GM23338 (cell line): ENCODE measurements at regions not wholly inside any gene's neighbourhood (a gene's known extent, or its start where the extent isn't known, plus 50 kb on each side); places are given as distances from the start of the nearest gene placed in this dataset.

Source experiments
- ATAC-seq: fragments of 200-7000 bp; cut with Tn5 transposase; 3 replicates; pipeline ENCODE4 v1.9.1; 2020
- DNase-seq: peaks from one replicate; pipeline ENCODE4 v3.0.0-alpha.2; 2015; ENCODE audit warnings: low spot score
- H2AFZ ChIP-seq: fragments of 200-600 bp; sonication (generic); 2 replicates; pipeline ENCODE4 v1.8.0; 2016; ENCODE audit warnings: antibody characterized with exemption, mild to moderate bottlenecking, moderate library complexity
- H3F3A ChIP-seq: fragments of 200-600 bp; sonication (generic); replicated peaks from 2 replicates; pipeline ENCODE4 v1.8.0; 2017; ENCODE audit warnings: antibody characterized with exemption, mixed run types, low read depth
- H3K27ac ChIP-seq: fragments of 200-600 bp; sonication (generic); 2 replicates; pipeline ENCODE4 v1.6.1; 2016; ENCODE audit warnings: low read depth
- H3K27me3 ChIP-seq: fragments of 200-600 bp; sonication (generic); 2 replicates; pipeline ENCODE4 v1.8.0; 2016; ENCODE audit warnings: mild to moderate bottlenecking, mixed run types, moderate library complexity; ENCODE audit not compliant: insufficient read depth
- H3K36me3 ChIP-seq: fragments of 200-600 bp; sonication (generic); 2 replicates; pipeline ENCODE4 v1.8.0; 2016; ENCODE audit warnings: mild to moderate bottlenecking; ENCODE audit not compliant: insufficient read depth
- H3K4me1 ChIP-seq: fragments of 200-600 bp; sonication (generic); 2 replicates; pipeline ENCODE4 v1.8.0; 2016; ENCODE audit warnings: mild to moderate bottlenecking, moderate library complexity; ENCODE audit not compliant: insufficient read depth
- H3K4me2 ChIP-seq: fragments of 200-600 bp; sonication (generic); 2 replicates; pipeline ENCODE4 v1.7.1; 2017; ENCODE audit warnings: mixed run types
- H3K4me3 ChIP-seq: fragments of 200-600 bp; sonication (generic); 2 replicates; pipeline ENCODE4 v1.6.1; 2016; ENCODE audit warnings: mixed run types
- H3K79me2 ChIP-seq: fragments of 200-600 bp; sonication (generic); replicated peaks from 2 replicates; pipeline ENCODE4 v1.8.0; 2017; ENCODE audit warnings: mild to moderate bottlenecking; ENCODE audit not compliant: insufficient read depth
- H3K9me2 ChIP-seq: fragments of 200-600 bp; sonication (generic); 2 replicates; pipeline ENCODE4 v1.8.0; 2017; ENCODE audit not compliant: insufficient read depth
- H4K20me1 ChIP-seq: fragments of 200-600 bp; sonication (generic); replicated peaks from 2 replicates; pipeline ENCODE4 v1.8.0; 2017; ENCODE audit warnings: mild to moderate bottlenecking; ENCODE audit not compliant: insufficient read depth
- H3K27ac Mint-ChIP-seq: 2 replicates; pipeline ENCODE4 v1.8.0; 2020; ENCODE audit warnings: inconsistent platforms, mild to moderate bottlenecking, moderate library complexity, mixed read lengths
- H3K27me3 Mint-ChIP-seq: 3 replicates; pipeline ENCODE4 v1.8.0; 2022; ENCODE audit warnings: low read depth, mild to moderate bottlenecking, moderate library complexity, mixed read lengths, inconsistent platforms; ENCODE audit not compliant: insufficient read depth, poor library complexity
- H3K36me3 Mint-ChIP-seq: 3 replicates; pipeline ENCODE4 v1.8.0; 2021; ENCODE audit warnings: low read depth, mild to moderate bottlenecking, inconsistent platforms, moderate library complexity, mixed read lengths
- H3K4me1 Mint-ChIP-seq: 3 replicates; pipeline ENCODE4 v1.8.0; 2020; ENCODE audit warnings: mild to moderate bottlenecking, inconsistent platforms, mixed read lengths
- H3K4me3 Mint-ChIP-seq: 3 replicates; pipeline ENCODE4 v1.8.0; 2021; ENCODE audit warnings: moderate library complexity, mild to moderate bottlenecking, inconsistent platforms, mixed read lengths
- H3K9me3 Mint-ChIP-seq: 3 replicates; pipeline ENCODE4 v1.8.0; 2020; ENCODE audit warnings: moderate library complexity, mild to moderate bottlenecking, inconsistent platforms, mixed read lengths
- CREB1 ChIP-seq: fragments of 250-450 bp; sonication (Bioruptor Pico); IDR thresholded peaks from 2 replicates; pipeline ENCODE4 v1.5.0; 2020; ENCODE audit warnings: low read depth, mild to moderate bottlenecking, moderate library complexity
- ETS1 ChIP-seq: IDR thresholded peaks from 2 replicates; pipeline ENCODE4 v1.6.1; 2016; ENCODE audit warnings: antibody characterized with exemption
- EZH2 ChIP-seq: fragments of 200-600 bp; sonication (generic); IDR thresholded peaks from one replicate; pipeline ENCODE4 v1.8.0; 2017; ENCODE audit warnings: antibody characterized with exemption, mild to moderate bottlenecking, low read depth; ENCODE audit not compliant: unreplicated experiment
- EZH2phosphoT487 ChIP-seq: fragments of 200-600 bp; sonication (generic); IDR thresholded peaks from one replicate; pipeline ENCODE4 v1.8.1; 2018; ENCODE audit warnings: antibody characterized with exemption; ENCODE audit not compliant: unreplicated experiment
- JUNB ChIP-seq: IDR thresholded peaks from one replicate; pipeline ENCODE4 v1.6.1; 2016; ENCODE audit warnings: antibody characterized with exemption; ENCODE audit not compliant: unreplicated experiment
- NANOG ChIP-seq: IDR thresholded peaks from 2 replicates; pipeline ENCODE4 v1.6.1; 2016; ENCODE audit warnings: antibody characterized with exemption, borderline replicate concordance
- REST ChIP-seq: IDR thresholded peaks from one replicate; pipeline ENCODE4 v1.6.1; 2018; ENCODE audit warnings: antibody characterized with exemption; ENCODE audit not compliant: unreplicated experiment
- STAT1 ChIP-seq: IDR thresholded peaks from one replicate; pipeline ENCODE4 v1.6.1; 2016; ENCODE audit warnings: antibody characterized with exemption; ENCODE audit not compliant: unreplicated experiment
- ZNF114 ChIP-seq: fragments of 250-450 bp; sonication (Bioruptor Pico); IDR thresholded peaks from 2 replicates; pipeline ENCODE4 v1.5.0; 2020; ENCODE audit warnings: mild to moderate bottlenecking, moderate library complexity
- ZNF462 ChIP-seq: fragments of 250-450 bp; sonication (Bioruptor Pico); IDR thresholded peaks from 2 replicates; pipeline ENCODE4 v1.5.0; 2020; ENCODE audit warnings: mild to moderate bottlenecking, moderate library complexity

- no peak for TF ChIP-seq ETS1
- no peak for TF ChIP-seq REST
- no peak for TF ChIP-seq EZH2phosphoT487
Measured at GRCh38 chr2:220815698-220816097, 756.4 kb downstream of the EPHA4 start (continued).

GRCh38 chr2:220821683-220822082 lies 750.4 kb downstream of the EPHA4 start:
- peaks cover 6% of the 10 kb centered on the region; the same call in 1 of the 3 replicates for H3K9me3 Mint-ChIP-seq
- ATAC-seq (no peak), DNase-seq (no peak)
- no peaks in the 10 kb centered on the region for H4K20me1 ChIP-seq
- H3K27ac ChIP-seq = no peak overlapping the region
- no peak overlapping the region for H3K27ac Mint-ChIP-seq
- no peak overlapping the region for H3K4me3 Mint-ChIP-seq
- H3K9me2 ChIP-seq = peaks cover 4% of the 10 kb centered on the region; the same call in 1 of the 2 replicates
- no peaks in the 10 kb centered on the region for H3K4me1 Mint-ChIP-seq
- no peaks in the 10 kb centered on the region for H3F3A ChIP-seq
- no peak overlapping the region for H2AFZ ChIP-seq
- peaks cover 1% of the 10 kb centered on the region for H3K27me3 Mint-ChIP-seq
- no peaks in the 10 kb centered on the region for H3K27me3 ChIP-seq
- H3K4me3 ChIP-seq = no peak overlapping the region
- H3K4me2 ChIP-seq = no peak overlapping the region
- H3K4me1 ChIP-seq = no peaks in the 10 kb centered on the region
- no peaks in the 10 kb centered on the region for H3K79me2 ChIP-seq
- H3K36me3 ChIP-seq = no peaks in the 10 kb centered on the region
- 0 out of 3 replicates have a peak, but pooled peaks cover 5% of the 10 kb centered on the region for H3K36me3 Mint-ChIP-seq
- TF ChIP-seq REST = no peak
- TF ChIP-seq ZNF462 = no peak
- no peak for TF ChIP-seq STAT1
- no peak for TF ChIP-seq NANOG
- no peak for TF ChIP-seq ZNF114 (CRISPR knock-in tag)
- TF ChIP-seq CREB1 = no peak
- TF ChIP-seq JUNB = no peak
- no peak for TF ChIP-seq EZH2
